SK-N-SH (cell line): ENCODE measurements at regions not wholly inside any gene's neighbourhood (a gene's known extent, or its start where the extent isn't known, plus 50 kb on each side); places are given as distances from the start of the nearest gene placed in this dataset.

Source experiments
- CTCF ChIA-PET: fragments of 300-600, 350-600 bp; formaldehyde crosslinking; extraction: SDS; loops from one replicate; lab custom pipeline; 2021; lab: Yijun Ruan, JAX
- POLR2A ChIA-PET: fragments of 350-600 bp; sonication (Branson Sonifier 250); formaldehyde crosslinking; extraction: SDS; loops from one replicate; lab custom pipeline; 2020; ENCODE audit warnings: antibody characterized with exemption, inconsistent platforms; lab: Yijun Ruan, JAX
- DNase-seq: peaks from one replicate; pipeline ENCODE4 v3.0.0; 2012
- H2AFZ ChIP-seq: fragments of 200-600 bp; sonication (generic); 2 replicates; pipeline ENCODE4 v1.8.1; 2016; ENCODE audit warnings: antibody characterized with exemption, mild to moderate bottlenecking, low read depth
- H3F3A ChIP-seq: fragments of 200-600 bp; sonication (generic); replicated peaks from 2 replicates; pipeline ENCODE3; 2016; ENCODE audit warnings: antibody characterized with exemption, mild to moderate bottlenecking; ENCODE audit not compliant: insufficient read depth
- H3K27ac ChIP-seq, 2 experiments: fragments of 200-500 bp in 1 of 2; fragments of 200-600 bp in 1 of 2; sonication (Bioruptor generic) in 1 of 2; sonication (generic), shearing (Covaris generic) in 1 of 2; 2 replicates each; pipeline versions ENCODE4 v1.5.1 to v1.6.1; 2014 to 2016; ENCODE audit warnings: low read depth in 2 of 2, inconsistent platforms in 1 of 2, low read length in 1 of 2, mild to moderate bottlenecking in 1 of 2, mixed read lengths in 1 of 2
- H3K27me3 ChIP-seq: fragments of 200-600 bp; sonication (generic), shearing (Covaris generic); 2 replicates; pipeline ENCODE4 v1.6.1; 2016; ENCODE audit warnings: mixed run types; ENCODE audit not compliant: insufficient read depth
- H3K36me3 ChIP-seq, 2 experiments: fragments of 200-500 bp in 1 of 2; fragments of 200-600 bp in 1 of 2; sonication (Bioruptor generic) in 1 of 2; sonication (generic) in 1 of 2; replicated peaks in 1 of 2; 2 replicates each; pipeline versions ENCODE3 to v1.5.1; 2014 to 2016; ENCODE audit warnings: low read length in 1 of 2, mild to moderate bottlenecking in 1 of 2; ENCODE audit not compliant: insufficient read depth in 2 of 2, control insufficient read depth in 1 of 2
- H3K4me1 ChIP-seq, 2 experiments: fragments of 200-500 bp in 1 of 2; fragments of 200-600 bp in 1 of 2; sonication (Bioruptor generic) in 1 of 2; sonication (generic), shearing (Covaris generic) in 1 of 2; 2 replicates each; pipeline versions ENCODE4 v1.5.1 to v1.6.1; 2014 to 2016; ENCODE audit warnings: low read depth in 1 of 2, low read length in 1 of 2, mixed run types in 1 of 2; ENCODE audit not compliant: insufficient read depth in 2 of 2, control insufficient read depth in 1 of 2
- H3K4me2 ChIP-seq: fragments of 200-600 bp; sonication (generic), shearing (Covaris generic); 2 replicates; pipeline ENCODE4 v1.6.1; 2017; ENCODE audit warnings: mixed run types
- H3K4me3 ChIP-seq, 2 experiments: fragments of 200-500 bp in 1 of 2; fragments of 200-600 bp in 1 of 2; sonication (Bioruptor generic) in 1 of 2; sonication (generic), shearing (Covaris generic) in 1 of 2; 2 replicates each; pipeline versions ENCODE4 v1.5.1 to v1.8.1; 2014 to 2016; ENCODE audit warnings: low read depth in 2 of 2, inconsistent platforms in 1 of 2, low read length in 1 of 2, mild to moderate bottlenecking in 1 of 2, mixed read lengths in 1 of 2, moderate library complexity in 1 of 2
- H3K79me2 ChIP-seq: fragments of 200-600 bp; sonication (generic); 2 replicates; pipeline ENCODE4 v1.8.1; 2017; ENCODE audit warnings: mild to moderate bottlenecking; ENCODE audit not compliant: insufficient read depth
- H3K9ac ChIP-seq: fragments of 200-600 bp; sonication (generic); 2 replicates; pipeline ENCODE4 v1.6.1; 2017; ENCODE audit warnings: mixed run types
- H3K9me2 ChIP-seq: fragments of 200-600 bp; sonication (generic); 2 replicates; pipeline ENCODE4 v1.6.1; 2017; ENCODE audit warnings: mixed run types
- H3K9me3 ChIP-seq: fragments of 200-600 bp; sonication (generic); 2 replicates; pipeline ENCODE4 v1.6.1; 2017; ENCODE audit warnings: mixed run types, mild to moderate bottlenecking, moderate library complexity
- H4K20me1 ChIP-seq: fragments of 200-600 bp; sonication (generic); 2 replicates; pipeline ENCODE4 v1.6.1; 2017; ENCODE audit warnings: mild to moderate bottlenecking, mixed run types; ENCODE audit not compliant: insufficient read depth
- CHD2 ChIP-seq: fragments of 150-350 bp; IDR thresholded peaks from 2 replicates; pipeline ENCODE4 v1.6.1; 2018; ENCODE audit warnings: low read length; ENCODE audit not compliant: partially characterized antibody
- FOXJ3 ChIP-seq: sonication (generic); formaldehyde crosslinking; IDR thresholded peaks from 2 replicates; pipeline ENCODE4 v1.5.1; 2020; ENCODE audit warnings: mild to moderate bottlenecking, missing genetic modification reagents
- FOXM1 ChIP-seq: IDR thresholded peaks from 2 replicates; pipeline ENCODE4 v1.4.0; 2012; ENCODE audit warnings: low read depth, mild to moderate bottlenecking
- GABPA ChIP-seq: IDR thresholded peaks from 2 replicates; pipeline ENCODE4 v1.4.0; 2012; ENCODE audit warnings: low read depth, mild to moderate bottlenecking
- IRF3 ChIP-seq: fragments of 150-350 bp; IDR thresholded peaks from 2 replicates; pipeline ENCODE4 v1.6.1; 2016; ENCODE audit warnings: mild to moderate bottlenecking, low read depth, low read length
- JUND ChIP-seq: IDR thresholded peaks from 2 replicates; pipeline ENCODE4 v1.4.0; 2012
- MEF2A ChIP-seq: IDR thresholded peaks from 2 replicates; pipeline ENCODE4 v1.4.0; 2012; ENCODE audit warnings: low read depth, borderline replicate concordance
- NFIC ChIP-seq: IDR thresholded peaks from 2 replicates; pipeline ENCODE4 v1.4.0; 2012; ENCODE audit warnings: borderline replicate concordance
- PBX3 ChIP-seq: IDR thresholded peaks from 2 replicates; pipeline ENCODE4; 2012
- POLR2AphosphoS5 ChIP-seq: IDR thresholded peaks from 2 replicates; pipeline ENCODE4 v1.6.1; 2012; ENCODE audit warnings: low read depth, low read length
- RFX5 ChIP-seq: IDR thresholded peaks from 2 replicates; pipeline ENCODE4 v1.6.1; 2012; ENCODE audit warnings: mild to moderate bottlenecking, improper control_type of control experiment, low read length
- WGBS: methylation state at CpG from one replicate; pipeline ENCODE4 v1.1.6; 2017; ENCODE audit warnings: low lambda C conversion rate; 5-methylcytosine and 5-hydroxymethylcytosine counted together
- TF ChIP-seq, protein P1 (sequence below): fragments of 150-350 bp; IDR thresholded peaks from 2 replicates; pipeline ENCODE4 v1.6.1; 2017; ENCODE audit warnings: antibody characterized with exemption, low read length, low read depth, borderline replicate concordance

DNA sequence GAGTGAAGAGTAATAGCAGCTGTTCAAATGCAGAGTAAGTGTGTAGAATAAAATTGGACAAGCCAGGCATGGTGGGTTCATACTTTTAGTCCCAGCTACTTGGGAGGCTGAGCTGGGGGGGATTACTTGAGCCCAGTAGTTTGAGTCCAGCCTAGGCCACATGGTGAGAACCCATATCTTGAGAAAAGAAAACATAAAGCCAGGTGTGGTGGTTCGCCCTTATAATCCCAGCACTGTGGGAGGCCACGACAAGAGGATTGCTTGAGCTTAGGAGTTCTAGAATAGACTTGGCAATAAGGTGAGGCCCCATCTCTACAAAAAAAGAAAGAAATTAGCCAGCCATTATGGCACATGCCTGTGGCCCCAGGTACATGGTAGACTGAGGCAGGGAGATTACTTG, 1241.1 kb downstream of the UQCRFS1 start:
- no peak overlapping the region for H3K9ac ChIP-seq
- 9% methylated on average over 2 of the region's 2 CpGs for WGBS
- TF ChIP-seq IRF3 (no peak), FOXJ3 (CRISPR knock-in tag) (no peak), RFX5 (no peak), GABPA (no peak), MEF2A (no peak), JUND (no peak), CHD2 (no peak), NFIC (no peak), FOXM1 (no peak)
- TF ChIP-seq, protein P1, sequence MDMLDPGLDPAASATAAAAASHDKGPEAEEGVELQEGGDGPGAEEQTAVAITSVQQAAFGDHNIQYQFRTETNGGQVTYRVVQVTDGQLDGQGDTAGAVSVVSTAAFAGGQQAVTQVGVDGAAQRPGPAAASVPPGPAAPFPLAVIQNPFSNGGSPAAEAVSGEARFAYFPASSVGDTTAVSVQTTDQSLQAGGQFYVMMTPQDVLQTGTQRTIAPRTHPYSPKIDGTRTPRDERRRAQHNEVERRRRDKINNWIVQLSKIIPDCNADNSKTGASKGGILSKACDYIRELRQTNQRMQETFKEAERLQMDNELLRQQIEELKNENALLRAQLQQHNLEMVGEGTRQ = no peak
- TF ChIP-seq, all 33 proteins: peak for 0
- Histone ChIP-seq H3K4me1 (no peaks in the 10 kb centered on the region; a peak in 1 of 4 replicates), H3F3A (peaks cover 6% of the 10 kb centered on the region), H3K27ac (peak overlapping the region in 1 of 2 experiments; percentile 19; a peak in 1 of 4 replicates), H3K27me3 (no peaks in the 10 kb centered on the region; the same call in 1 of the 2 replicates), H3K79me2 (no peaks in the 10 kb centered on the region), H3K4me3 (no peak overlapping the region), H2AFZ (no peak overlapping the region), H3K9me3 (no peaks in the 10 kb centered on the region), H3K36me3 (no peaks in the 10 kb centered on the region), H3K9me2 (no peaks in the 10 kb centered on the region), H4K20me1 (no peaks in the 10 kb centered on the region), H3K4me2 (no peak overlapping the region)
- ChIA-PET POLR2A (no interaction called here), CTCF (interaction anchor here (0.7 to 1.6 kb wide), 3 partner anchors 8 to 354 kb away, joined by 3 to 5 read pairs (median 3); no protein-coding TSS in a partner anchor)
- no peak for DNase-seq

GRCh38 chr19:27971071-27971470, 1241.9 kb downstream of the UQCRFS1 start:
- WGBS = 3% methylated on average over 5 of the region's 5 CpGs
- peak overlapping the region in 1 of 2 experiments; percentile 19; a peak in 1 of 4 replicates for H3K27ac ChIP-seq
- no peak overlapping the region for H3K4me3 ChIP-seq
- H3K4me2 ChIP-seq = no peak overlapping the region
- H3F3A ChIP-seq = peaks cover 8% of the 10 kb centered on the region
- TF ChIP-seq PBX3 (peak; percentile 83), POLR2AphosphoS5 (no peak)
- H3K9me3 ChIP-seq = no peaks in the 10 kb centered on the region
- H3K36me3 ChIP-seq = no peaks in the 10 kb centered on the region
- ChIA-PET POLR2A (no interaction called here), CTCF (interaction anchor here (1.2 to 1.6 kb wide), 2 partner anchors 9 to 15 kb away, joined by 4 to 5 read pairs; no protein-coding TSS in a partner anchor)
- no peaks in the 10 kb centered on the region; a peak in 1 of 4 replicates for H3K4me1 ChIP-seq
- H3K9me2 ChIP-seq = no peaks in the 10 kb centered on the region
- no peak for DNase-seq
- H3K79me2 ChIP-seq = no peaks in the 10 kb centered on the region
- H4K20me1 ChIP-seq = no peaks in the 10 kb centered on the region
- no peaks in the 10 kb centered on the region for H3K27me3 ChIP-seq
- no peak overlapping the region for H2AFZ ChIP-seq
- H3K9ac ChIP-seq = no peak overlapping the region
